Activated CD8-positive, alpha-beta memory T cell treated with anti-CD3 and anti-CD28 coated beads, Interleukin-2, amount 10 ng/mL, durations not matched to agents 7 days and 5 days (primary cell): ENCODE measurements at regions not wholly inside any gene's neighbourhood (a gene's known extent, or its start where the extent isn't known, plus 50 kb on each side); places are given as distances from the start of the nearest gene placed in this dataset.
"Not testable (repeated sequence)": the region's sequence is repeated elsewhere in the genome, so short reads cannot be mapped to it uniquely, and the experiment has no call there.

Experiments
- ATAC-seq: fragments of 150-1000 bp; cut with Tn5 transposase; one replicate; pipeline ENCODE4 v1.10.0; 2021; ENCODE audit warnings: moderate library complexity
- CTCF ChIA-PET: fragments of 350-600 bp; sonication (Branson Sonifier 250); formaldehyde crosslinking; loops from one replicate; lab custom pipeline; 2021; ENCODE audit warnings: antibody characterized with exemption; lab: Charles Lee
- DNase-seq: peaks from one replicate; pipeline ENCODE4 v3.0.0-alpha.2; 2020
- H3K27ac Mint-ChIP-seq: one replicate; pipeline ENCODE4 v1.8.0; 2021; ENCODE audit warnings: mild to moderate bottlenecking, mixed read lengths
- H3K27me3 Mint-ChIP-seq: one replicate; pipeline ENCODE4 v1.8.0; 2021; ENCODE audit warnings: mixed read lengths
- H3K36me3 Mint-ChIP-seq: one replicate; pipeline ENCODE4 v1.8.0; 2021; ENCODE audit warnings: mild to moderate bottlenecking, mixed read lengths
- H3K4me1 Mint-ChIP-seq: one replicate; pipeline ENCODE4 v1.8.0; 2021; ENCODE audit warnings: mixed read lengths
- H3K4me3 Mint-ChIP-seq: one replicate; pipeline ENCODE4 v1.8.0; 2021; ENCODE audit warnings: mild to moderate bottlenecking, moderate library complexity, mixed read lengths
- H3K9me3 Mint-ChIP-seq: one replicate; pipeline ENCODE4 v1.8.0; 2022; ENCODE audit warnings: low read depth, mixed read lengths

DNA sequence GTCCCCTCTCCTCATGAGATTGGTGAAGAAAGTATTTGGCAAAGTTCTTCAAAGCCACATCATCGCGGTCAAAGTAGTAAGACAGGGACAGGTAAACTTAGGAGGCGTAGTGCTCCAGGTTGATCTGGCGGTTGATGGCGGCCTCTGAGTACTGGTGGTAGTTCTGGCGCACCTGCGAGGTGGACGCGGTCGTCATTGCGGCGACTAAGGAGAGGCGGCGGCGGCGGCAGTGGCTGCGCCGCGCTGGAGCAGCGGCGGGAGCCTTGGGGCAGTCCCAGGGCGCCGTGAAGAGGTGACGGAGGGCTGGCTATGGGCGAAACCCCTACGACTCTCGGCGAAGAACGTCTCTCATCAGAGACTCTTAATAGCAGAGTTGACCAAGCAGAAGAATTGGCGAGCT is 107.2 kb upstream of the UBE2E3 start:
- no peak for ATAC-seq

DNA sequence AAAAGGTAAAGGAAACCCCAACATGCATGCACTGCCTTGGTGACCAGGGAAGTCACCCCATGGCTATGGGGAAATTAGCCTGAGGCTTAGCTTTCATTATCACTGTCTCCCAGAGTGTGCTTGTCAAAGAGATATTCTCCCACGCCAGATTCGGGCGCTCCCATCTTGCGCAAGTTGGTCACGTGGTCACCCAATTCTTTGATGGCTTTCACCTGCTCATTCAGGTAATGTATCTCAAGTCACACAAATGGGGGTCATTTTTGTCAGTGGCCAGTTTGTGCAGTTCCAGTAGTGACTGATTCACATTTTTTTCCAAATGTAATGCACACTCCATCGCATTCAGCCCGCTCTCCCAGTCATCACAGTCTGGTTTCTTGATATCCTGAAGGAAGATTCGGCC is 107.6 kb upstream of the UBE2E3 start:
- CTCF ChIA-PET, DNase-seq, H3K4me1 Mint-ChIP-seq, H3K36me3 Mint-ChIP-seq, H3K9me3 Mint-ChIP-seq, H3K4me3 Mint-ChIP-seq, H3K27ac Mint-ChIP-seq, ATAC-seq: not testable (repeated sequence)
- H3K27me3 Mint-ChIP-seq, result peaks cover 20% of the 10 kb centered on the region

More for the DNA sequence above, 107.2 kb upstream of the UBE2E3 start:
- H3K27me3 Mint-ChIP-seq, result peaks cover 20% of the 10 kb centered on the region
- no peak overlapping the region for H3K27ac Mint-ChIP-seq
- DNase-seq, result no peak
- CTCF ChIA-PET, result no interaction called here
- H3K4me1 Mint-ChIP-seq, result no peaks in the 10 kb centered on the region
- no peak overlapping the region for H3K4me3 Mint-ChIP-seq
- H3K36me3 Mint-ChIP-seq, result no peaks in the 10 kb centered on the region
- H3K9me3 Mint-ChIP-seq, result no peaks in the 10 kb centered on the region

DNA sequence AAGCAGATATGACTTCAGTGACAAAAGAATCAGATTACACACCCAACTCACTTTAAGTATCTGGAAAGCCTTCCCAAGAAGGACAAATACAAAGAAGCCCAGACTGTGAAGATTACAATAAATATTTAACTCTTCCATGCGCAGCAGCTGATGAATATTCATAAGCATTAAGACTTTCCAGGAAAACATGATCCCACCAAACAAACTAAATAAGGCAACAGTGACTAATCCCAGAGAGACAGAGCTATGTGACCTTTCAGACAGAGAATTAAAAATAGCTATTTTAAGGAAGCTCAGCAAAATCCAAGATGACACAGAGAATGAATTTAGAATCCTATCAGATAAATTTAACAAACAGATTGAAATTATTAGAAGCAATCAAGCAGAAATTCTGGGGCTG is 108.2 kb upstream of the UBE2E3 start:
- ATAC-seq (no peak), DNase-seq (no peak)
- CTCF ChIA-PET, result no interaction called here
- Mint-ChIP-seq H3K36me3 (no peaks in the 10 kb centered on the region), H3K9me3 (no peaks in the 10 kb centered on the region), H3K4me1 (no peaks in the 10 kb centered on the region), H3K27me3 (peaks cover 20% of the 10 kb centered on the region), H3K4me3 (no peak overlapping the region), H3K27ac (no peak overlapping the region)

DNA sequence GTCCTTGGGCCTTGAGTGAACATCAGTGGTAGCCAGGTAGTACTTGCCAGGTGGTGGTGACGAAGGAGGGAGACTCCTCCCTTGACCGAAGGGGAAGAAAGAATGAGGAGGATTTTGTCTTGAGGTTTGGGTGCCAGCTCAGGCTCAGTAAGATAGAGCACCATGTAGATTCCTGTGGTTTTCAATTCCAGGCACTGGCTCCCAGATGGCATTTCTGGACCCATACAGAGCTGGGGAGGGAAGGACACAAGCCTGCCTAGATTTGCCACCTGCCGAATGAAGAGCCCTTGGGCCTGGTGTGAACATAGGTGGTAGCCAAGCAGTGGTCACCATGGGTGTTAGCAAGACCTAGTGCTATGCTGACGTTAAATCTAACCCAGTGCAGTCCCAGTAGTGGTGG is 108.8 kb upstream of the UBE2E3 start:
- ATAC-seq, result no peak
- no peak for DNase-seq
- Mint-ChIP-seq H3K27me3 (peaks cover 24% of the 10 kb centered on the region), H3K36me3 (no peaks in the 10 kb centered on the region), H3K9me3 (no peaks in the 10 kb centered on the region), H3K27ac (no peak overlapping the region), H3K4me3 (no peak overlapping the region), H3K4me1 (no peaks in the 10 kb centered on the region)
- CTCF ChIA-PET, result no interaction called here

DNA sequence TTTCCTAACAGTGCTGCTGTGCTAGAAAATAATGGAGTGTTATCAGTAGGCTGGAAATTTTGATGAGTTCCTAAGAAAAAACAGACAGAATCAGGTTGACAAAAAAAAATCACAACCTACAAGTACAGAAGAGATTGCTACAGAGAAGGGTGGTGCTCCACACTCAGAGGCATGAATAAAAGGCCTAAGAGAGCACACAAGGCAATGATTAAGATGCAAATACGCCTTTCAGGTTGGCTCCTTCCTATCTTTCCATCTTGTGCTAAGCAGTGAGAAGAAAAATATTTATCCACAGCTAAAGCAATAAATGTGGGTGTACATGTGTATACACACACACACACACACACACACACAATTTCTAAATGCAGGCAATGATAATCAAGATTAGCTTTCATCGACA is 130.6 kb upstream of the UBE2E3 start:
- H3K4me3 Mint-ChIP-seq, result no peak overlapping the region
- no peaks in the 10 kb centered on the region for H3K27me3 Mint-ChIP-seq
- H3K9me3 Mint-ChIP-seq, result no peaks in the 10 kb centered on the region
- H3K4me1 Mint-ChIP-seq, result no peaks in the 10 kb centered on the region
- no peak overlapping the region for H3K27ac Mint-ChIP-seq
- CTCF ChIA-PET, result no interaction called here
- ATAC-seq, result no peak
- no peaks in the 10 kb centered on the region for H3K36me3 Mint-ChIP-seq
- DNase-seq, result no peak

DNA sequence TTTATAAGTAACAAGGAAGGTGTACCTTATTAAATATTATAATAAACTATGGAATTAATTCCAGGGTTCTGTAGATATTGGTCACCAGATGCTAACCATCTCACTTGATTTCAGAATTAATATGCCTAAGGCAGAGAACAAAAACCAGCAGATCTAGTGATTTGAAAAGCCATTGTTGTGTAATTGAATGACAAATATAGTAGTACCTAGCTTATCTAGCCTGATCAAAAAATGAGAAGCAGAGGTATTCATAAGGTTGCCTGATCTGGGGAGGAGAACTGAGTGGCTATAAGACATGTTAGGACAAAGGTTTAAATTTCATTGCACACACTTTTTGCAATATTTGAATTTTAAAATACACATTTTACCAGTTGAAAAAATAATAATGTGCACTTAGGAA is 132.0 kb upstream of the UBE2E3 start:
- CTCF ChIA-PET, result no interaction called here
- Mint-ChIP-seq H3K4me1 (no peaks in the 10 kb centered on the region), H3K4me3 (no peak overlapping the region), H3K27me3 (no peaks in the 10 kb centered on the region), H3K9me3 (no peaks in the 10 kb centered on the region), H3K27ac (no peak overlapping the region), H3K36me3 (no peaks in the 10 kb centered on the region)
- DNase-seq (no peak), ATAC-seq (no peak)

DNA sequence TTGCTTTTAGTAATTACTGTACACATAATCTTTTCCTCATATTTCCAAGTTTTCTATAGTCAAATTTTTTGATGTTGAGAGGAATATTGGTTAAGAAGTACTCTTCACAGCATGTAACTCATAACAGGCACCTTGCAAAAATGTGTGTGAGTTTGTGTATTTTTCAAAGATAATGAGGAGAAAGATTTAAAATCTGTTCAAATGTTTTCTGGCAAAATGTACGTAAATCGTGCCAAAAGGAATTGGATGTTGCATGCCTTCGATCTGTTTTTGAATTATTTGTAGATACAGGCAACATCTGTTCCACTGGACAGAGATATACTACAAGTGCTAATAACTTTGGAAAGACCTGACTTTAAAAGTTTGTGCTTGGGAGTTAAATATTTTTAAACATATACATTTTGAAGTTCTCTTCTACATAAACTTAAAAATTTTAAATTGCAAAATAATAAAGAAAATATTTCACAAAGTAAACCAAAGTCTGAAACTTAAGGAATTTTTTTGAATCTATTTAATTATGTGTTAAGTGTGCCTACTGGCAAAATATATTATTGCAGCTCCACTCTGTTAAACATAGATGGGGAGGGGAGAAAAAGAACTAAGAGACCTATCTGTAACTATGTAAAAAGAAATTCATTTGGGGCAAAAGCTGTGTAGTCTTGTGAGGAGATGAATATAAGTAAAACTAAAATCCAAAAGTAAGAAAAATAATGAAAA is 133.5 kb upstream of the UBE2E3 start:
- ATAC-seq, result no peak
- Mint-ChIP-seq H3K4me1 (no peaks in the 10 kb centered on the region), H3K36me3 (no peaks in the 10 kb centered on the region), H3K27ac (no peak overlapping the region), H3K9me3 (no peaks in the 10 kb centered on the region), H3K27me3 (no peaks in the 10 kb centered on the region), H3K4me3 (no peak overlapping the region)
- CTCF ChIA-PET, result no interaction called here
- no peak for DNase-seq

DNA sequence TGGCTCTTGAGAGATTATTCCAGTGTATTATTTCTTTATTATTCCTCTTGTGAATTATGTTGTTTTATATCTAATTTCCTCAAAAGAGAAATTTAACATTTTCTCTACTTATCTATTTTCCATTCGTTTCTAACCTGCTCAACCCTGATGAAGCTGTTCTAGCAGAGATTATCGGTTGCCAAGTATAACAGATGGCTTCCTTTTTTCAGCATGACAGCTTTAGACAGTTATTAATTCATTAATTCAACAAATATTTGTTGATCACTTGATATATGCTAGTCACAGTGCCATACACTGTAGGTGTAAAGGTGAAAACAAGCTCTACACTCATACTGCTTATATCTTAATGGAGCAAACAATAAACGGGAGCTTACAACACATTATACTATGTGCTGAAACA is 137.9 kb upstream of the UBE2E3 start:
- DNase-seq, result no peak
- no peak for ATAC-seq
- H3K9me3 Mint-ChIP-seq, result no peaks in the 10 kb centered on the region
- H3K27ac Mint-ChIP-seq, result no peak overlapping the region
- H3K36me3 Mint-ChIP-seq, result no peaks in the 10 kb centered on the region
- CTCF ChIA-PET, result no interaction called here
- H3K27me3 Mint-ChIP-seq, result no peaks in the 10 kb centered on the region
- H3K4me3 Mint-ChIP-seq, result no peak overlapping the region
- no peaks in the 10 kb centered on the region for H3K4me1 Mint-ChIP-seq

DNA sequence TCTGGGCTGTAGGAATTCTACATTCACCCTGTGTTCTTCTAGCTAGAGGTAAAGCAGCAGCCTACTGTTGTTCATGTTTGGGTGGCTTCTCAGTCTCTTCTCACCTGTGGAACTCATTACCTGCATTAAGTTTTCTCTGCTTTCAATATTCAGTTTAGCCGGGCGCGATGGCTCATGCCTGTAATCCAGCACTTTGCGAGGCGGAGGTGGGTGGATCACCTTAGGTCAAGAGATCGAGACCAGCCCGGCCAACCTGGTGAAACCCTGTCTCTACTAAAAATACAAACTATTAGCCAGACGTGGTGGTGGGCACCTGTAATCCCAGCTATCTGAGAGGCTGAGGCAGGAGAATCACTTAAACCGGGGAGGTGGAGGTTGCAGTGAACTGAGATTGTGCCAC is 139.8 kb upstream of the UBE2E3 start:
- H3K9me3 Mint-ChIP-seq, result no peaks in the 10 kb centered on the region
- no peaks in the 10 kb centered on the region for H3K36me3 Mint-ChIP-seq
- no peak overlapping the region for H3K4me3 Mint-ChIP-seq
- no peaks in the 10 kb centered on the region for H3K4me1 Mint-ChIP-seq
- H3K27ac Mint-ChIP-seq, result no peak overlapping the region
- DNase-seq (no peak), ATAC-seq (no peak)
- no peaks in the 10 kb centered on the region for H3K27me3 Mint-ChIP-seq
- CTCF ChIA-PET, result no interaction called here

DNA sequence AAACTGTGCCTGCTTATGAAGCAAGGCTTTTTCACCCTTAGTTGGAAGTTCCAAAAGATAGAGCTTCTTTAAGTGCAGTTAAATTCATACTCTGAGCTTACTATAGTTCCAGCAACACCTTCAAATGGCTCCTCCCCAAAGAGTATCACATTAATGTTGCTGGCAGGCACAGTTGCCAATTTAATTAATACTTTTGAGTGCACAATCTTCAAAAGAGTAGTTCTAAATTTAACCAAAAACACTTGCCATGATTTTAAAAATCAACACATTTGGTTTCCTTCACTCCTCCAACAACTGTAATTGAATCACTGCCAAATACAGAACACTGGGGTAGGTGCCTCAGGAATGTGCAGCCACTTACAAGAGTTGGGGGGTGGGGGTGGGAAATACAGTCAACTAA is 150.6 kb upstream of the UBE2E3 start:
- CTCF ChIA-PET, result no interaction called here
- H3K27ac Mint-ChIP-seq, result no peak overlapping the region
- DNase-seq (no peak), ATAC-seq (no peak)
- no peak overlapping the region for H3K4me3 Mint-ChIP-seq
- H3K27me3 Mint-ChIP-seq, result no peaks in the 10 kb centered on the region
- peaks cover 4% of the 10 kb centered on the region for H3K9me3 Mint-ChIP-seq
- no peaks in the 10 kb centered on the region for H3K36me3 Mint-ChIP-seq
- no peaks in the 10 kb centered on the region for H3K4me1 Mint-ChIP-seq

DNA sequence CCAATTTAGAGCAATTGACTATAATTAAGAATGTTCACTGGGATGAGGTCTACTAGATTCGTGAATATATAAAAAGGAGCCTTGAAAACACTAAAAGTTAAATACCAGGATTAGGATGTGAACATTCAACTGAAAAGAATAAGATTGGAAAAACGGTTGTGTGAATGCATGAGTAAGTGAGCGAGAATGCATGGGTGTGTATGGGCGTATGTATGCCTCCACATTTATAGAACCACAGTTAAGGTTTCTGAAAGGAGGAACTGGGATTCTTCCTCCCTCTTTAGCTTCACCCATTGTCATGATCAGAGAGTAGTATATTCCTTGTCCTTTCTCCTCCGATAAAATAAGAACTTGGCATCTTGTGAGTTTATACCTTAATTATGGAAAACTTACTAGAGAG is 151.1 kb upstream of the UBE2E3 start:
- H3K4me3 Mint-ChIP-seq, result no peak overlapping the region
- no peaks in the 10 kb centered on the region for H3K4me1 Mint-ChIP-seq
- H3K27me3 Mint-ChIP-seq, result no peaks in the 10 kb centered on the region
- ATAC-seq, result no peak
- no peak overlapping the region for H3K27ac Mint-ChIP-seq
- CTCF ChIA-PET, result no interaction called here
- peaks cover 4% of the 10 kb centered on the region for H3K9me3 Mint-ChIP-seq
- no peak for DNase-seq
- no peaks in the 10 kb centered on the region for H3K36me3 Mint-ChIP-seq

DNA sequence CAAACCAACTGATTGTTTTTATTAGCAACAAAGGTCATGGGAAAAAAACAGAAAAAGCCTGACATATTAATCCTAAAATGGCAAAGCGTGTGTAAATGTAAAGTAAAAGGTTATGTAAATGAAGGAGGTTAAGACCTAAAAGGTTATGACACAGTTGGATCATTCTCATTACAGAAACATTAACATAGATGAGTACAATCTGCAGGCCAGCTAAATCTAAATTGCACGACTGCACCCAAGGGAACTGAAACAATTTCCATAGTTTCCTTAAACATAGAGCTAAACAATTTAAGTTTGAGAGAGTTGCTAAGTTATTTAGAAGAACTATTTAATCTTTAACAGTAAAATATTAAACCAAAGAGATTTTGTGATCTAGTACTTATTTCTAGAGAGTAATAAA is 151.6 kb upstream of the UBE2E3 start:
- Mint-ChIP-seq H3K36me3 (no peaks in the 10 kb centered on the region), H3K4me3 (no peak overlapping the region), H3K27me3 (no peaks in the 10 kb centered on the region), H3K27ac (no peak overlapping the region), H3K9me3 (peaks cover 4% of the 10 kb centered on the region), H3K4me1 (no peaks in the 10 kb centered on the region)
- DNase-seq (no peak), ATAC-seq (no peak)
- CTCF ChIA-PET, result no interaction called here

DNA sequence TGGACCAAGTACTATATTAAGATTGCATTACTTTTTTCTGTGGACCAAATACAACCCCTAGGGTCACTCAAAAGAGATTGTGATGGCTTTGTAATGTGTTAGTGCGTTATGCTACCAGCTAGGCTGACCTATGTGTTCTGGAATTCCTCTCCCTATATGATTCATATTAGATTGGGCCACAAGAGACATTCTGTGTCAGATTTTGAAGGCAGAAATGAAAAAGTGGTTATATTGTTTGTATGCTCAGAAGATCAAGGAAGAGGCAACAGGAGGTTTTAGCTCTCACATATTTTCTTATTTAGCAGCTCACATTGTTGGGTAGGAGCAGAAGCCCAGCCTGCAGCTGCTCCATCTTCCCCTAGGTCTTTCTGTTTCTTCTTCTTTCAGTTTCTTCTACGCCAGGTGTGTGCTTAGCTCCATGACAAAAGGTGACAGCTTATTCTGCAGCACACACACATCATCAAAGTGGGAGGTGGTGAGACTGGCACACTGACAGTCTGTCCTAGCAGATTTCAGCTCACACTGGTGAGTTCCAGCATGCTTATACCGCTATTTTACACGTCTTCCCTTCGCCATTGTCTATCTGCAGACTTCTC is 156.8 kb upstream of the UBE2E3 start:
- no peaks in the 10 kb centered on the region for H3K27me3 Mint-ChIP-seq
- no peaks in the 10 kb centered on the region for H3K4me1 Mint-ChIP-seq
- DNase-seq (no peak), ATAC-seq (no peak)
- H3K4me3 Mint-ChIP-seq, result no peak overlapping the region
- no peak overlapping the region for H3K27ac Mint-ChIP-seq
- CTCF ChIA-PET, result no interaction called here
- H3K9me3 Mint-ChIP-seq, result no peaks in the 10 kb centered on the region
- H3K36me3 Mint-ChIP-seq, result no peaks in the 10 kb centered on the region

DNA sequence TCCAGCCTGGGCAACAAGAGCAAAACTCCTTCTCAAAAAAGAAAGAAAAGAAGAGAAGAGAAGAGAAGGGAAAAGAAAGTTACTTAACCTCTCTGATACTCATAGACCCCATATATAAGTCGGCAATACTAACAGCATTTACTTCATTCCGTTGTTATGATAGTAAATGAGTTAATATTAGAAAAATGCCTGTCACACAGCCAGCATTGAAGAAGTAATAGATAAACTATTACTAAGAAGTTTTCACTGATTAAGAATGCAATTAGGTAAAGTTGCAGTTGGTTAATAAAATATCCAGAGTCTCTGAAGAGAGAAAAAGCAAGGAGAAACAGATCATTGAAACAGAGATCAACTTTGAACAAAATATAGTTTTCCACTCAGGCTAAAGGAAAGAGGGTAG is 161.3 kb upstream of the UBE2E3 start:
- Mint-ChIP-seq H3K9me3 (no peaks in the 10 kb centered on the region), H3K36me3 (no peaks in the 10 kb centered on the region), H3K27ac (no peak overlapping the region), H3K4me3 (no peak overlapping the region), H3K4me1 (no peaks in the 10 kb centered on the region), H3K27me3 (no peaks in the 10 kb centered on the region)
- CTCF ChIA-PET, result no interaction called here
- no peak for DNase-seq
- no peak for ATAC-seq
